ENCODE measurements at regions not wholly inside any gene's neighbourhood (a gene's known extent, or its start where the extent isn't known, plus 50 kb on each side); places are given as distances from the start of the nearest gene placed in this dataset.

DNA sequence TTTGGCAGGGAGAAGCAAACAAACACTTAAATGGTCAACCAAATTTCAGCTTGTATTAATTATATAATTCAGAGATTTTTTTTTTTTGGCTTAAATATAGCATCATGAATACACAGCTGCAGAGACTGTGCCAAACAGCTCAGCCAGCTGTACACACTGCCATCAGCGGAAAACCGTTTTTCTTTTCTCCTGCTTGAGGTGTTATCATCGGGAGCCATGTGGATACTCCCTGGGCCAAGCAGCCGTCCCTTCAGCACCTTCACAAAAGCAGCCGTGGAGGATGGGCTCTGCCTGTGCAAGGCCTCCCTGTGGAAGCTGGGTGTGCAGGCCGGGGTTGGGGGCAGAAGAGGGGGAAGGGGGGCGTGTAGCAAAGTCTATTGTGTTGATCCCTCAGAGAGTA lies 85.0 kb downstream of the NUF2 start:
- no peaks in the 10 kb centered on the region for H3K27me3 ChIP-seq (ENCODE audit: control insufficient read depth, insufficient read depth, low read length)
- no peak for TF ChIP-seq CTCF (IDR thresholded peaks at IDR 0.05; ENCODE audit: low read depth, low read length)
- no peaks in the 10 kb centered on the region; the same call in 1 of the 2 replicates for H3K9me3 ChIP-seq (ENCODE audit: control insufficient read depth, insufficient read depth, low read length)
- ChIA-PET POLR2A (interaction anchor here (0.6 kb wide), 1 partner anchor 802 kb away, joined by 4 read pairs; no protein-coding TSS in a partner anchor), CTCF (interaction anchor here (0.7 to 1.2 kb wide), 2 partner anchors 11 to 122 kb away, joined by 3 read pairs; no protein-coding TSS in a partner anchor)
- H3K4me3 ChIP-seq (ENCODE audit: low read depth, low read length): no peak overlapping the region
- H3K27ac ChIP-seq (ENCODE audit: low read depth, low read length): no peak overlapping the region
- DNase-seq (ENCODE audit: low read depth, low spot score): no peak

- no peak for DNase-seq (ENCODE audit: low read depth, low spot score)
- ChIA-PET POLR2A (no interaction called here), CTCF (no interaction called here)
- no peak for TF ChIP-seq CTCF (IDR thresholded peaks at IDR 0.05; ENCODE audit: low read depth, low read length)
- Histone ChIP-seq H3K4me3 (ENCODE audit: low read depth, low read length) (no peak overlapping the region), H3K27me3 (ENCODE audit: control insufficient read depth, insufficient read depth, low read length) (no peaks in the 10 kb centered on the region), H3K9me3 (ENCODE audit: control insufficient read depth, insufficient read depth, low read length) (no peaks in the 10 kb centered on the region; the same call in 1 of the 2 replicates), H3K27ac (ENCODE audit: low read depth, low read length) (no peak overlapping the region)
These were observed 86.5 kb downstream of the NUF2 start for GRCh38 chr1:163408262-163408661.

- Histone ChIP-seq H3K4me3 (ENCODE audit: low read depth, low read length) (no peak overlapping the region), H3K9me3 (ENCODE audit: control insufficient read depth, insufficient read depth, low read length) (no peaks in the 10 kb centered on the region; the same call in 1 of the 2 replicates), H3K27me3 (ENCODE audit: control insufficient read depth, insufficient read depth, low read length) (no peaks in the 10 kb centered on the region), H3K27ac (ENCODE audit: low read depth, low read length) (no peak overlapping the region)
- ChIA-PET CTCF (interaction anchor here (0.7 to 1.2 kb wide), 3 partner anchors 8 to 1662 kb away, joined by 3 to 6 read pairs (median 3); no protein-coding TSS in a partner anchor), POLR2A (no interaction called here)
- peak; percentile 82 for TF ChIP-seq CTCF (IDR thresholded peaks at IDR 0.05; ENCODE audit: low read depth, low read length)
- DNase-seq (ENCODE audit: low read depth, low spot score): peak; percentile 2
These were observed 88.6 kb downstream of the NUF2 start for GRCh38 chr1:163410073-163410999.

- POLR2A ChIA-PET: no interaction called here
- H3K4me3 ChIP-seq (ENCODE audit: low read depth, low read length): no peak overlapping the region
- no peaks in the 10 kb centered on the region for H3K27me3 ChIP-seq (ENCODE audit: control insufficient read depth, insufficient read depth, low read length)
- DNase-seq (ENCODE audit: low read depth, low spot score): no peak
- TF ChIP-seq CTCF (IDR thresholded peaks at IDR 0.05; ENCODE audit: low read depth, low read length): no peak
- CTCF ChIA-PET: no interaction called here
- no peaks in the 10 kb centered on the region; the same call in 1 of the 2 replicates for H3K9me3 ChIP-seq (ENCODE audit: control insufficient read depth, insufficient read depth, low read length)
- no peak overlapping the region for H3K27ac ChIP-seq (ENCODE audit: low read depth, low read length)
These were observed 90.5 kb downstream of the NUF2 start for GRCh38 chr1:163412221-163412620.

GRCh38 chr1:163414778-163415177 lies 93.0 kb downstream of the NUF2 start:
- CTCF ChIA-PET: no interaction called here

More at GRCh38 chr1:163414778-163415177, 93.0 kb downstream of the NUF2 start:
- Histone ChIP-seq H3K9me3 (ENCODE audit: control insufficient read depth, insufficient read depth, low read length) (no peaks in the 10 kb centered on the region), H3K4me3 (ENCODE audit: low read depth, low read length) (no peak overlapping the region), H3K27ac (ENCODE audit: low read depth, low read length) (no peak overlapping the region), H3K27me3 (ENCODE audit: control insufficient read depth, insufficient read depth, low read length) (no peaks in the 10 kb centered on the region)
- POLR2A ChIA-PET: no interaction called here
- TF ChIP-seq CTCF (IDR thresholded peaks at IDR 0.05; ENCODE audit: low read depth, low read length): no peak
- DNase-seq (ENCODE audit: low read depth, low spot score): no peak
